ENCODE measurements at regions not wholly inside any gene's neighbourhood (a gene's known extent, or its start where the extent isn't known, plus 50 kb on each side); places are given as distances from the start of the nearest gene placed in this dataset.
"Not testable (repeated sequence)": the region's sequence is repeated elsewhere in the genome, so short reads cannot be mapped to it uniquely, and the experiment has no call there.

DNA sequence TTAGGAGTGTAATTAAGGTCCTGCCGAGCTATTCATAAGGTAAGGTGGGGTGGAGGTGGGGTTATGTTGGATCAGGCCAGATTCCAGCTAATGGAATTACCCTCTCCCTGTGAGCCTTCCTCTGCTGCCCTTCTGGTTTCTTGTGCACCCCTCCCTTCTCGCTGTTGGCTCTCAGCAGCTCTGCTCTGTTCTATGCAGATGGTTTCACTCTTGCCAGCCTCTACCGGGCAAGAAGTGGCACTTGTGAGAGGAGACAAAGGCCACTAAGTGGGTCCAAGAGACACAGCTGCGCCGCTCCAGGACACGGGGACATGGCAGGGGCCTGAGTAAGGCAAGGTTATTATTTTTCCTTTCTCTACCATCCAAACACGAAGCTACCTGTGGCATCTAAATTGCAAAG, 334.4 kb downstream of the EMP1 start:
- DNase-seq (ENCODE audit: low read depth) = no peak
- H3K4me3 ChIP-seq (ENCODE audit: low read length) = no peak overlapping the region
- TF ChIP-seq, protein P1, sequence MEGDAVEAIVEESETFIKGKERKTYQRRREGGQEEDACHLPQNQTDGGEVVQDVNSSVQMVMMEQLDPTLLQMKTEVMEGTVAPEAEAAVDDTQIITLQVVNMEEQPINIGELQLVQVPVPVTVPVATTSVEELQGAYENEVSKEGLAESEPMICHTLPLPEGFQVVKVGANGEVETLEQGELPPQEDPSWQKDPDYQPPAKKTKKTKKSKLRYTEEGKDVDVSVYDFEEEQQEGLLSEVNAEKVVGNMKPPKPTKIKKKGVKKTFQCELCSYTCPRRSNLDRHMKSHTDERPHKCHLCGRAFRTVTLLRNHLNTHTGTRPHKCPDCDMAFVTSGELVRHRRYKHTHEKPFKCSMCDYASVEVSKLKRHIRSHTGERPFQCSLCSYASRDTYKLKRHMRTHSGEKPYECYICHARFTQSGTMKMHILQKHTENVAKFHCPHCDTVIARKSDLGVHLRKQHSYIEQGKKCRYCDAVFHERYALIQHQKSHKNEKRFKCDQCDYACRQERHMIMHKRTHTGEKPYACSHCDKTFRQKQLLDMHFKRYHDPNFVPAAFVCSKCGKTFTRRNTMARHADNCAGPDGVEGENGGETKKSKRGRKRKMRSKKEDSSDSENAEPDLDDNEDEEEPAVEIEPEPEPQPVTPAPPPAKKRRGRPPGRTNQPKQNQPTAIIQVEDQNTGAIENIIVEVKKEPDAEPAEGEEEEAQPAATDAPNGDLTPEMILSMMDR (conservative IDR thresholded peaks at IDR 0.05; ENCODE audit: low read depth, low read length) = no peak

DNA sequence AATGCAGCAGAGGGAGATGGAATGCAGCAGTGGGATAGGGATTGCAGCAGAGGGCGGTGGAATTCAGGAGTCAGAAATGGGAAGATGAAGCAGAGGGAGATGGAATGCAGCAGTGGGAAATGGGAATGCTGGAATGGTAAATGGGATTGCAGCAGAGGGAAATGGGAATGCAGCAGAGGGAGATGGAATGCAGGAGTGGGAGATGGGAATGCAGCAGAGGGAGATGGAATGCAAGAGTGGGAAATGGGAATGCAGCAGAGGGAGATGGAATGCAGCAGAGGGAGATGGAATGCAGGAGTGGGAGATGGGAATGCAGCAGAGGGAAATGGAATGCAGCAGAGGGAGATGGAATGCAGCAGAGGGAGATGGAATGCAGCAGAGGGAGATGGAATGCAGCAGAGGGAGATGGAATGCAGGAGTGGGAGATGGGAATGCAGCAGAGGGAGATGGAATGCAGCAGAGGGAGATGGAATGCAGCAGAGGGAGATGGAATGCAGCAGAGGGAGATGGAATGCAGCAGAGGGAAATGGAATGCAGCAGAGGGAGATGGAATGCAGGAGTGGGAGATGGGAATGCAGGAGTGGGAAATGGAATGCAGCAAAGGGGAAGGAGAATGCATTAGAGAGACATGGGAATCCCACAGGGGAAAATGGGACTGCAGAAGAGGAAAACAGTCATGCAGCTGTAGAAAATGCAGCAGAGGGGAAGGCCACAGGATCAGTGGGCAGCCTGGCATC, 329.8 kb downstream of the EMP1 start:
- DNase-seq (ENCODE audit: low read depth); H3K4me3 ChIP-seq (ENCODE audit: low read length): not testable (repeated sequence)

DNA sequence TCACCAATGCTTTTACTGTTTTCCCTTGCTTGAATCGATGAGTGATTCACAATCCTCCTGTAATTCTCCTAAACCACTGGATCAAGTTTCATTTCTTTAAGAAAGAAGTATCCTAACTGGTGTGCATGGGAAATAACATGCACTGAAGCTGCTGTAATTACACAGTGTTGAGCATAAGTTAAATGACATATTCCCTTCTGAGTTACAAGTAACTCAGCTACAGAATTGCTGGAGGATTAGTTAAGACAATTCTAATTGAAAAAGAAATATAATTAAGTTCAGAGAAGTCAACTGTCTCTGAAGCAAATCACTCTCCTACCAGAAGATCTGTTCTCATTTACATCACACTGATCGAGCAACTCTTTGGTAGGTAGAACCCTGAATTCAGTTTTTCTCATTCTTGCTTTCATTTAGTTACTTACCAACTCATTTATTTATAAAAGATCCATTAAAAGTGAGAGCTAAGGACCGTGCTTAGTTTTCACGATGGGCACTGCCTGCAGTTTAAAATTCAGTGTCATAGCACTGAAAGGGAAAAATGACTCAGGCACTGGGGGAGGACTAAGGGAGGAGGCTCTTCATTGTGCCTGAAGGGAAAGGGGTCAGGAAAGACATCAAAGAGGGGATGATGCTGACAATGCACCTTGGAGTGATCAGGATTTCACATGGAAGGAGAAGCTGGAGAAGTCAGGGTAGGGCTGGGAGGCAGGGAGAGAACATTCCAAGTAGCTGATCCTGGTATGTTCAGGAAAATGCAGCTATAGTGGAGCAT, 327.2 kb downstream of the EMP1 start:
- DNase-seq (ENCODE audit: low read depth) = no peak
- TF ChIP-seq, protein P1 (conservative IDR thresholded peaks at IDR 0.05; ENCODE audit: low read depth, low read length) = no peak
- H3K4me3 ChIP-seq (ENCODE audit: low read length) = no peak overlapping the region

DNA sequence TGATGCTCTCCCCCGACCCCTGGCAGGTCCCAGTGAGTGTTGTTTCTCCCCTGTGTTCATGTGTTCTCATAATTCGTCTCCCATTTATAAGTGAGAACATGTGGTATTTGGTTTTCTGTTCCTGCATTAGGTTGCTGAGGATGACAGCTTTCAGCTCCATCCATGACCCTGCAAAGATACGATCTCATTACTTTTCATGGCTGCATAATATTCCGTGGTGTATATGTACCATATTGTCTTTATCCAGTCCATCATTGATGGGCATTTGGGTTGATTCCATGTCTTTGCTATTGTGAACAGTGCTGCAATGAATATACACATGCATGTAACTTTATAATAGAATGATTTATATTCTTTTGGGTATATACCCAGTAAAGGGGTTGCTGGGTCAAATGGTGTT, 321.5 kb downstream of the EMP1 start:
- not testable (repeated sequence) for H3K4me3 ChIP-seq (ENCODE audit: low read length); DNase-seq (ENCODE audit: low read depth)

DNA sequence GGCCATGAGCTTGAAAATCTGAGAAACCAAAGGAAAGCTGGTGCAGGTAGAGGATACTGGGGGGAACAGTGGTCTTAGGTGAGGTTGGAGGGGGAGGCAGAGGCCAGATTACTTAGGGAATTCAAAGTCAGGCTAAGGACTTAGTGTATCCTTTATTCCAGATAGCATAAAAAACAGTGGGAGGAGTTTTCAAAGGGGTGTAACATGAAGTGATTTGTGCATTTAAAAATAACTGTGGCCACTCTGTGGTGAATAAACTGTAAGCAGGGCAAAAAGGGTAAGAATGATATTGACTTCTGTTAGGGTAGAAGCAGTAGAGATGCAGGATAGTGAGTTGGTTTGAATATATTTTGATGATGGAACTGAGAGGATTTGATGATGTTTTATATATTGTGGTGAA, 313.2 kb downstream of the EMP1 start:
- no peak overlapping the region for H3K4me3 ChIP-seq (ENCODE audit: low read length)
- DNase-seq (ENCODE audit: low read depth) = no peak
- TF ChIP-seq, protein P1 (conservative IDR thresholded peaks at IDR 0.05; ENCODE audit: low read depth, low read length) = no peak

DNA sequence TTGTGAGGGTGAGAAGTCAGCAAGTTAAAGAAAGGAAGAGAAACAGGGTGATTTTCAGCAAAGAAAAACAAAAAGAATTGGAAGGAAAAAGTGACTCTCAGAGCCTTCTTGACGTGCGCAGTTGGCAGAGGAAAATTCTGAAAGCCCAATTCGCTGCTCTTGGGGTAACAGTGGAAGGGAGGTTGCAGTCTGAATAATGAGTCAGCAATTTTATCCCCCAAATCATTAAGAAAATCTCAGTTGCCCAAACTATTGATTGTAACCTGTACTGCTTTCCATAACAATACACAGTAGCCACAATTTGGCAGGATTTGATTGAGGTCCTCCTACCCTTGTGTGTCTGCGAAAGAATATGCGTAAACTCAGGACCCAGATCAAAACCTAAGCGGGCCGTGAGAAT, 309.1 kb downstream of the EMP1 start:
- TF ChIP-seq, protein P1 (conservative IDR thresholded peaks at IDR 0.05; ENCODE audit: low read depth, low read length) = no peak
- no peak overlapping the region for H3K4me3 ChIP-seq (ENCODE audit: low read length)
- DNase-seq (ENCODE audit: low read depth) = no peak

DNA sequence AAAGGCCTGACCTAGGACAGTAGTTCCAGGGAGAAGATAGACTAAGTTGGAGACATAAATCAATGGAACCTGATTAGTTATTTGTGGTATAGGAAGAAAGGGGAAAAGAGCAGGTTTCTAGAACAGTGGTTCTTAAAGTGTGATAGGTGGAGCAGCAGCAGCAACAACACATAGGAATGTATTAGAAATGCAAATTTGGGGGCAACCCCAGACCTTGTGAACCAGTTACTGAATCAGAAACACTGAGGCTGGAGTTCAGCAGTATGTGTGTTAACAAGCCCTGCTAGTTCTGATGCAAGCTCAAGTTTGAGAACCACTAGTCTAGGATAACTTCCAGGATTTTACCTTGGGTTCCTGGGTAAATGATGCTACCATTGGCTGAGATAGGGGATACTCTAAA, 308.7 kb downstream of the EMP1 start:
- TF ChIP-seq, protein P1 (conservative IDR thresholded peaks at IDR 0.05; ENCODE audit: low read depth, low read length) = no peak
- no peak overlapping the region for H3K4me3 ChIP-seq (ENCODE audit: low read length)
- no peak for DNase-seq (ENCODE audit: low read depth)

DNA sequence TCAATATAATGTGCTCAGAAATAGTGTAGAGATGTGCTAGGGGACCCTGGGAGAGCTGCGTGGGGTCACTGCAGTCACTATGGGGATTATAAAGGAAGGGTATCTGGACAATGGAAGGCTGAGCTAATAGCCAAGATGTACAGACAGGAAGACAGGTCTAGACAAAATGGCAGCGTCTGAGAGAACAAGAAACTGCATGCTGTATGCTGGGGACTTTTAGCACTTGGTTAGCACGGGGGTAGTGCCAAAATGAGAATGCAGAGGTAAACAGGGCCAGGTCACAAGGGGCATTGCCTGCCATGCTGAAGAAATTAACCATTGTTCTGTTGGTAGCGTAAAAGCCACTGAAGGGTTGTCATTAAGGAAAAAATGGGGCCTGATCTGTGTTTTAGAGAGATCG, 308.2 kb downstream of the EMP1 start:
- TF ChIP-seq, protein P1 (conservative IDR thresholded peaks at IDR 0.05; ENCODE audit: low read depth, low read length) = no peak
- no peak overlapping the region for H3K4me3 ChIP-seq (ENCODE audit: low read length)
- DNase-seq (ENCODE audit: low read depth) = no peak
